Central memory CD8-positive, alpha-beta T cell (primary cell): ENCODE measurements at regions not wholly inside any gene's neighbourhood (a gene's known extent, or its start where the extent isn't known, plus 50 kb on each side); places are given as distances from the start of the nearest gene placed in this dataset.

Source experiments
- ATAC-seq: fragments of 150-1000 bp; cut with Tn5 transposase; replicated peaks from 2 replicates; pipeline ENCODE4 v1.10.0; 2022; ENCODE audit warnings: mild to moderate bottlenecking, moderate FRiP score, moderate number of reproducible peaks; ENCODE audit not compliant: poor library complexity, severe bottlenecking; ENCODE audit errors: extremely low read depth
- DNase-seq, 2 donors: peaks; one replicate each; pipeline ENCODE4 v3.0.0; 2021; ENCODE audit warnings: low spot score in 2 of 2
- H3K27ac Mint-ChIP-seq: one replicate; pipeline ENCODE4 v1.8.0; 2022; ENCODE audit warnings: low read depth, mild to moderate bottlenecking, moderate library complexity, mixed read lengths
- H3K27me3 Mint-ChIP-seq: one replicate; pipeline ENCODE4 v1.8.0; 2022; ENCODE audit warnings: mixed read lengths
- H3K36me3 Mint-ChIP-seq: one replicate; pipeline ENCODE4 v1.8.0; 2022; ENCODE audit warnings: mild to moderate bottlenecking, moderate library complexity, mixed read lengths; ENCODE audit not compliant: insufficient read depth
- H3K4me1 Mint-ChIP-seq: one replicate; pipeline ENCODE4 v1.8.0; 2022; ENCODE audit warnings: mixed read lengths
- H3K4me3 Mint-ChIP-seq: one replicate; pipeline ENCODE4 v1.8.0; 2022; ENCODE audit warnings: mild to moderate bottlenecking, moderate library complexity, mixed read lengths
- H3K9me3 Mint-ChIP-seq: one replicate; pipeline ENCODE4 v1.8.0; 2022; ENCODE audit warnings: mixed read lengths

DNA sequence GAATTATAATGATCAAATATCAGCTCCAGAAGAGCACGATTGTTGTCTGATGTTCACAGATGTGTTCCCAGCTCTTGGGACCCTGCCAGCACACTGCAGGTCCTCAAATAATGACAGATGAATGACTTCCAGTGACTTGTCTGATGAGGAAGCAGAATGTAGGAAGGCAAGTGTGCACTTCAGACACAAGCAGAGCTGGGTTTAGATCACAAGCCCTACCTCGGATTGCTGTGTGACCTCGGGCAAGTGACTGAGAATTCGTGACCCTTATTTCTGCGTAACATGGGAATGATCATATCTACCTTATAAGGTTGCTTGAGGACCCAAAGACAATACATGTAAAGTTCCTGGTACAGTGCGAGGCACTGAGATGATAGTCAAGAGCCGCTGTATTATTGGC lies 182.2 kb downstream of the ABCC12 start:
- ATAC-seq (no peak), DNase-seq (no peak)
- H3K36me3 Mint-ChIP-seq = no peaks in the 10 kb centered on the region
- H3K27me3 Mint-ChIP-seq = peaks cover 12% of the 10 kb centered on the region
- no peak overlapping the region for H3K27ac Mint-ChIP-seq
- peaks cover 6% of the 10 kb centered on the region for H3K9me3 Mint-ChIP-seq
- H3K4me1 Mint-ChIP-seq = no peaks in the 10 kb centered on the region
- H3K4me3 Mint-ChIP-seq = no peak overlapping the region

- H3K4me1 Mint-ChIP-seq = no peaks in the 10 kb centered on the region
- peaks cover 12% of the 10 kb centered on the region for H3K27me3 Mint-ChIP-seq
- ATAC-seq (no peak), DNase-seq (no peak)
- peaks cover 6% of the 10 kb centered on the region for H3K9me3 Mint-ChIP-seq
- H3K36me3 Mint-ChIP-seq = no peaks in the 10 kb centered on the region
- no peak overlapping the region for H3K27ac Mint-ChIP-seq
- no peak overlapping the region for H3K4me3 Mint-ChIP-seq
Measured at GRCh38 chr16:47972246-47972985, 183.4 kb downstream of the ABCC12 start.

- ATAC-seq (no peak), DNase-seq (no peak)
- no peak overlapping the region for H3K27ac Mint-ChIP-seq
- H3K4me3 Mint-ChIP-seq = no peak overlapping the region
- H3K27me3 Mint-ChIP-seq = peaks cover 12% of the 10 kb centered on the region
- H3K4me1 Mint-ChIP-seq = no peaks in the 10 kb centered on the region
- H3K36me3 Mint-ChIP-seq = no peaks in the 10 kb centered on the region
- peaks cover 6% of the 10 kb centered on the region for H3K9me3 Mint-ChIP-seq
Measured at GRCh38 chr16:47971225-47971624, 184.6 kb downstream of the ABCC12 start.

DNA sequence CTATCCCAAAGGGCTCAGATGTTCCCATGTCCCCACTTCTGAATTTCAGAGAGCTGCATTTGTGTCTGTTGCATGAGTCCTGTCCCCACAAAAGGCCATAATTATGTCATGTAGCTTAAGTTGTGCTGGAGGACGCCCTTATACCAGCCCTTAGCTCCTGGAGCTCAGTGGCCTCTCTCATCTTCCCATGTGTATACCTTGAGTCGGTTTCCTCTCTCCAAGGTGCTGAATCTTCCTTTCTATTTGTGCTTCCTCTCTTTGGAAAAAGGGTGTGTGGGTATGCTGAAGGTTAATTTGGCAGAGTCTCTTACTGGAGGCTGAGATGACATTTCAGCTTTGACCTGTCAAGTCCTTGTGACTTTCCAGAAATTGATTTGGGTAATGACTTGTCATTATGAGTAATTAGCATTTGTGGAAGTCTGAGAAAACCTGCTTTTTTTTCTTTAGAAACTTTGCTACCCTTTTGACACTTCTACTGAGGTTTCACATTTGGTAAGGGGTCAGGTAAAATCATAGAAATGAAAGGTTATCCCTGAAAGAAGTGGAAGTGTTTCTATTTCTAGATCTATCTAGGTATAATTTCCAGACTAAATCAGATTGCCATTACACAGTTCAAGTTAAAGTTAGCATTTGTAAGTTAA lies 185.4 kb downstream of the ABCC12 start:
- ATAC-seq (no peak), DNase-seq (no peak)
- Mint-ChIP-seq H3K27ac (no peak overlapping the region), H3K9me3 (peaks cover 6% of the 10 kb centered on the region), H3K36me3 (no peaks in the 10 kb centered on the region), H3K4me3 (no peak overlapping the region), H3K4me1 (no peaks in the 10 kb centered on the region), H3K27me3 (peaks cover 12% of the 10 kb centered on the region)

GRCh38 chr16:47967374-47967773 lies 188.4 kb downstream of the ABCC12 start:
- no peaks in the 10 kb centered on the region for H3K36me3 Mint-ChIP-seq
- no peak for ATAC-seq
- no peak overlapping the region for H3K27ac Mint-ChIP-seq
- DNase-seq = no peak
- no peak overlapping the region for H3K4me3 Mint-ChIP-seq
- no peaks in the 10 kb centered on the region for H3K4me1 Mint-ChIP-seq
- H3K9me3 Mint-ChIP-seq = peaks cover 6% of the 10 kb centered on the region
- no peaks in the 10 kb centered on the region for H3K27me3 Mint-ChIP-seq

DNA sequence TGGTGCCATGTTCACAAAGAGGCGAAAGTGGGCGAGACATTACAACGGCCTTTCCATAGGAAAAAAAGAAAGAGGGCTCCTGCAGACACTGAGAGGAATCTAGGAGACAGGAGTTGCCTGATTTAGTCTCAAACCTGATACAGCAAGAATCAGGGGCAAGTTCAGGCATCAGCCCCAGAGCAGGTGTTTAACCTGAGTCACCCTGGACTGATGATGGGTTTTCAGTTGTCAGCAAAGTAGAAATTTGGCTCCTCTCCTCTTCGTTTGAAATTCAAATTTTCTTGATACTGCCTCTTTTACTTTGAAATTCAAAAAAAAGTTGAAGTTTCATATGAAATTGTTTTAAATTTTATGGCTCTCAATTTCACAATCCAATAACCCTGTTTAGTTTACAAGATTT lies 189.5 kb downstream of the ABCC12 start:
- H3K9me3 Mint-ChIP-seq = peaks cover 6% of the 10 kb centered on the region
- no peaks in the 10 kb centered on the region for H3K4me1 Mint-ChIP-seq
- no peak overlapping the region for H3K4me3 Mint-ChIP-seq
- no peak for DNase-seq
- no peak for ATAC-seq
- no peaks in the 10 kb centered on the region for H3K36me3 Mint-ChIP-seq
- H3K27me3 Mint-ChIP-seq = no peaks in the 10 kb centered on the region
- H3K27ac Mint-ChIP-seq = no peak overlapping the region

DNA sequence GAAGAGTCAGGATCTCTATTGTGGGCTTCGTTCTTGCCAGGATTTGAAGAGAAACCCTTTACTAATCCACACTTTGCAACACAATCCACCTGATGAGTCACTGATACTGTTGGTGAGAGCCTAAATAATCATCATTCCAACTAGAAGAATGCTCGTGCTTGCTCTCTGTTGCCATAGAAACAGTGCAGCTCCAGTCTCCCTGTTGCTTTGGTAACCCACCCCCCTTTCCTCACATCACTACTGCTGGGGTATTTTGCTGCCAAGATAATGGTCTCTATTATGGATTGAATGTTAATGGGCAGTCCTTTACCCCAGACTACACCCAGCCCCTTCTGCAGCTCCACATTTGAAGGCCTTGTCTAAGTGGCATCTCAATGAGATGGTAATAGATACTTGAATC lies 190.4 kb downstream of the ABCC12 start:
- Mint-ChIP-seq H3K9me3 (peaks cover 6% of the 10 kb centered on the region), H3K4me1 (no peaks in the 10 kb centered on the region), H3K36me3 (no peaks in the 10 kb centered on the region), H3K27ac (no peak overlapping the region), H3K27me3 (no peaks in the 10 kb centered on the region), H3K4me3 (no peak overlapping the region)
- ATAC-seq (no peak), DNase-seq (no peak)

GRCh38 chr16:47958726-47959125 lies 197.1 kb downstream of the ABCC12 start:
- no peak for DNase-seq
- no peaks in the 10 kb centered on the region for H3K4me1 Mint-ChIP-seq
- H3K4me3 Mint-ChIP-seq = no peak overlapping the region
- no peaks in the 10 kb centered on the region for H3K36me3 Mint-ChIP-seq
- H3K9me3 Mint-ChIP-seq = no peaks in the 10 kb centered on the region
- no peak overlapping the region for H3K27ac Mint-ChIP-seq
- ATAC-seq = no peak
- peaks cover 18% of the 10 kb centered on the region for H3K27me3 Mint-ChIP-seq

GRCh38 chr16:47956916-47957315 lies 198.9 kb downstream of the ABCC12 start:
- no peaks in the 10 kb centered on the region for H3K9me3 Mint-ChIP-seq
- DNase-seq = no peak
- H3K4me1 Mint-ChIP-seq = no peaks in the 10 kb centered on the region
- H3K4me3 Mint-ChIP-seq = no peak overlapping the region
- no peak for ATAC-seq
- peaks cover 18% of the 10 kb centered on the region for H3K27me3 Mint-ChIP-seq
- no peaks in the 10 kb centered on the region for H3K36me3 Mint-ChIP-seq
- no peak overlapping the region for H3K27ac Mint-ChIP-seq

DNA sequence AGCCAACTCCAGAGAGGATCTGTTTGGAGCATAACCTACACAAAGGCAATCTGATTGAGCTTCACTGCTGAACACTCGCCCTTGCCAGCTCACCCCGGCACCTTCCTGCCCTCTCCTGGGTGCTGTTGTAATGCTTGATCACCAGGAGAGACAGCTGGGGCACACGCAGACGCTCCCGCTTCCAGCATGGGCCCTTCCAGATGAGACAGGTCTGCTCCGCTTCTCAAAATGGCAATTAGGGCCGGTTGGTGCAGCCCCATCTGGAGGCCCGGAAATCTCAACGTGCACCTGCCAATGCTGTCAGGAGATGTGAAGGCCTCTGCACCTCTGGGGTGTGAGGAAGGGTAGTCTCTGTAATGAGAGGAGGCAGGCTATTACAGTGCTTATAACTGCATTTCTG lies 206.1 kb downstream of the ABCC12 start:
- no peak for ATAC-seq
- no peaks in the 10 kb centered on the region for H3K9me3 Mint-ChIP-seq
- H3K4me1 Mint-ChIP-seq = no peaks in the 10 kb centered on the region
- no peak overlapping the region for H3K27ac Mint-ChIP-seq
- peaks cover 16% of the 10 kb centered on the region for H3K27me3 Mint-ChIP-seq
- no peak for DNase-seq
- no peaks in the 10 kb centered on the region for H3K36me3 Mint-ChIP-seq
- no peak overlapping the region for H3K4me3 Mint-ChIP-seq

DNA sequence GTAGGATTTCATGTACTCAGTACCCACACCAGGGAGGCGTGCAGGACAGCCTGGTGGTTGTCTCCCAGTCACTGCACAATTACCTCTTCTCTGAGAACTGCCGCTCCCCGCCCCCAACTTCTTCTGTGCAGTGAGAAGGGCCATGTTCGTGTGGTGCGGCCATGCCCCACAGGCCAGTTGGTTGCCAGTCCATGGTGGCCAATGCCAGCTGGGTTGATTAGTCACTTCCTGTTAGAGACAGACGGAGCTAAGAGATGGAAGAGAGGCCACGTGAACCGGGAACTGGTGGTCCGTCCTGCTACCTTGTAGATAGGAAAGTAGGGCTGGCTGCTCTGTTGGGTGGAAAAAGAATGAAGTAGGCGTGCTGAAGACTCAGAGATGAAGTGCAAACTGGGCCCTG lies 206.5 kb downstream of the ABCC12 start:
- Mint-ChIP-seq H3K4me1 (no peaks in the 10 kb centered on the region), H3K4me3 (no peak overlapping the region), H3K27me3 (peaks cover 16% of the 10 kb centered on the region), H3K36me3 (no peaks in the 10 kb centered on the region), H3K27ac (no peak overlapping the region), H3K9me3 (no peaks in the 10 kb centered on the region)
- DNase-seq = no peak
- no peak for ATAC-seq

DNA sequence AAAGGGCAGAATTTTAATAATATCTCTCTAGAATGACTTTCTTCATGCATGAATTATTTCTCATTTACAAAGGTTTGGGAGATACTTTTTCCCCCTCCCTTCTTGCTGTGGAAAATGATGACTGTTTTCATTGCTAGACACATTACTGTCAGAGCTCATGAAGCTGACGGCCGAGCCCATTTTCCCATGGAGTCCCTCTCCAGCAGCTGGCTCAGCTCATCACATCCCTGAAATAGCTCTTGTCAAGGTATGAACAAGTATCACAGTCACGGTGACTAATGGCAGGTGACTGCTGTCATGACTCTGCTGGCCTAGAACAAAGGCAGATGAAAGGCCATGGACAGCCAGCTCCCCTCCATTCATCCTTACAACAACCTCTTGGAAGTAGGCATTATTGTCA lies 208.1 kb downstream of the ABCC12 start:
- no peak overlapping the region for H3K4me3 Mint-ChIP-seq
- H3K4me1 Mint-ChIP-seq = no peaks in the 10 kb centered on the region
- H3K27me3 Mint-ChIP-seq = peaks cover 23% of the 10 kb centered on the region
- H3K36me3 Mint-ChIP-seq = no peaks in the 10 kb centered on the region
- DNase-seq (no peak), ATAC-seq (no peak)
- no peak overlapping the region for H3K27ac Mint-ChIP-seq
- no peaks in the 10 kb centered on the region for H3K9me3 Mint-ChIP-seq

GRCh38 chr16:47946092-47946491 lies 209.7 kb downstream of the ABCC12 start:
- no peaks in the 10 kb centered on the region for H3K4me1 Mint-ChIP-seq
- no peaks in the 10 kb centered on the region for H3K9me3 Mint-ChIP-seq
- H3K4me3 Mint-ChIP-seq = no peak overlapping the region
- H3K36me3 Mint-ChIP-seq = no peaks in the 10 kb centered on the region
- DNase-seq = no peak
- peaks cover 31% of the 10 kb centered on the region for H3K27me3 Mint-ChIP-seq
- ATAC-seq = no peak
- no peak overlapping the region for H3K27ac Mint-ChIP-seq
